ENCODE measurements at regions not wholly inside any gene's neighbourhood (a gene's known extent, or its start where the extent isn't known, plus 50 kb on each side); places are given as distances from the start of the nearest gene placed in this dataset.

GRCh38 chr5:26727916-26728315 is 310.5 kb downstream of the CDH9 start:
- no peaks in the 10 kb centered on the region for H3K4me1 ChIP-seq
- H3K9me3 ChIP-seq, result peaks cover 0 to 5% (median 0%) of the 10 kb centered on the region in 3 donors
- H3K27me3 ChIP-seq, result no peaks in the 10 kb centered on the region
- no peaks in the 10 kb centered on the region for H3K36me3 ChIP-seq
- no peak overlapping the region for H3K27ac ChIP-seq
- 59 to 78% methylated on average over 3 of the region's 3 CpGs for WGBS, 2 donors (ENCODE audit: low coverage in 1 of 2)
- ATAC-seq, result no peak
- TF ChIP-seq CTCF (IDR thresholded peaks at IDR 0.05) (no peak), EP300 (IDR thresholded peaks at IDR 0.05) (no peak), POLR2AphosphoS5 (IDR thresholded peaks at IDR 0.05) (no peak), POLR2A (IDR thresholded peaks at IDR 0.05) (no peak)
- no peak overlapping the region for H3K4me3 ChIP-seq

- Histone ChIP-seq H3K9me3 (no peaks in the 10 kb centered on the region), H3K27me3 (no peaks in the 10 kb centered on the region), H3K36me3 (no peaks in the 10 kb centered on the region), H3K4me1 (no peaks in the 10 kb centered on the region), H3K27ac (no peak overlapping the region), H3K4me3 (no peak overlapping the region)
- TF ChIP-seq POLR2A (IDR thresholded peaks at IDR 0.05) (no peak), CTCF (IDR thresholded peaks at IDR 0.05) (no peak), POLR2AphosphoS5 (IDR thresholded peaks at IDR 0.05) (no peak), EP300 (IDR thresholded peaks at IDR 0.05) (no peak)
- ATAC-seq, result no peak
These were observed 318.6 kb downstream of the CDH9 start for GRCh38 chr5:26719803-26720202.

GRCh38 chr5:26700759-26701384 is 337.5 kb downstream of the CDH9 start:
- ATAC-seq, result no peak
- whole genome bisulfite sequencing, 2 donors (ENCODE audit: low coverage in 1 of 2), result 49 to 54% methylated on average over 2 of the region's 2 CpGs
- no peak for TF ChIP-seq POLR2AphosphoS5 (IDR thresholded peaks at IDR 0.05)
- TF ChIP-seq POLR2A (IDR thresholded peaks at IDR 0.05), result no peak
- no peak for TF ChIP-seq EP300 (IDR thresholded peaks at IDR 0.05)
- TF ChIP-seq CTCF (IDR thresholded peaks at IDR 0.05), result no peak
- H3K27me3 ChIP-seq, result no peaks in the 10 kb centered on the region
- no peaks in the 10 kb centered on the region for H3K4me1 ChIP-seq
- no peak overlapping the region for H3K27ac ChIP-seq
- no peaks in the 10 kb centered on the region for H3K9me3 ChIP-seq
- no peak overlapping the region for H3K4me3 ChIP-seq
- H3K36me3 ChIP-seq, result no peaks in the 10 kb centered on the region

GRCh38 chr5:26692952-26693351 is 345.4 kb downstream of the CDH9 start:
- Histone ChIP-seq H3K36me3 (no peaks in the 10 kb centered on the region), H3K4me3 (no peak overlapping the region), H3K27me3 (no peaks in the 10 kb centered on the region), H3K27ac (no peak overlapping the region), H3K4me1 (no peaks in the 10 kb centered on the region), H3K9me3 (no peaks in the 10 kb centered on the region)
- 88 to 94% methylated on average over 5 of the region's 5 CpGs for WGBS, 2 donors (ENCODE audit: low coverage in 1 of 2)
- no peak for ATAC-seq
- TF ChIP-seq CTCF (IDR thresholded peaks at IDR 0.05) (no peak), POLR2A (IDR thresholded peaks at IDR 0.05) (no peak), POLR2AphosphoS5 (IDR thresholded peaks at IDR 0.05) (no peak), EP300 (IDR thresholded peaks at IDR 0.05) (no peak)

- no peaks in the 10 kb centered on the region for H3K9me3 ChIP-seq
- H3K4me3 ChIP-seq, result no peak overlapping the region
- TF ChIP-seq CTCF (IDR thresholded peaks at IDR 0.05) (no peak), POLR2A (IDR thresholded peaks at IDR 0.05) (no peak), POLR2AphosphoS5 (IDR thresholded peaks at IDR 0.05) (no peak)
- H3K27ac ChIP-seq, result no peak overlapping the region
- no peaks in the 10 kb centered on the region for H3K27me3 ChIP-seq
- no peak for ATAC-seq
- H3K4me1 ChIP-seq, result no peaks in the 10 kb centered on the region
- H3K36me3 ChIP-seq, result no peaks in the 10 kb centered on the region
These were observed 346.9 kb downstream of the CDH9 start for GRCh38 chr5:26691486-26691885.

Measured in gastroesophageal sphincter (tissue), 4 donors.